ENCODE measurements at regions not wholly inside any gene's neighbourhood (a gene's known extent, or its start where the extent isn't known, plus 50 kb on each side); places are given as distances from the start of the nearest gene placed in this dataset.

- no peak for TF ChIP-seq CTCF (conservative IDR thresholded peaks at IDR 0.05 in 1 of 2, IDR thresholded peaks at IDR 0.05 in 1 of 2; ENCODE audit: low read depth in 1 of 2, low read length in 2 of 2)
- TF ChIP-seq EZH2 (IDR thresholded peaks at IDR 0.05; ENCODE audit: low read length, missing control alignments): no peak
Observed at GRCh38 chr10:78492424-78492823, 458.8 kb downstream of the RPS24 start.
